Astrocyte of the cerebellum (primary cell): ENCODE measurements at regions not wholly inside any gene's neighbourhood (a gene's known extent, or its start where the extent isn't known, plus 50 kb on each side); places are given as distances from the start of the nearest gene placed in this dataset.
"Not testable (repeated sequence)": the region's sequence is repeated elsewhere in the genome, so short reads cannot be mapped to it uniquely, and the experiment has no call there.

ENCODE experiments used
- DNase-seq: peaks from one replicate; pipeline ENCODE4 v3.0.0-alpha.2; 2011; ENCODE audit warnings: low read depth
- H3K4me3 ChIP-seq: 2 replicates; pipeline ENCODE4 v1.5.1; 2011; ENCODE audit warnings: mild to moderate bottlenecking, low read depth, low read length, moderate library complexity
- CTCF ChIP-seq: IDR thresholded peaks from 2 replicates; pipeline ENCODE4 v1.5.1; 2012; ENCODE audit warnings: low read length, low read depth, moderate library complexity, mild to moderate bottlenecking; ENCODE audit errors: missing control alignments
- in situ Hi-C: cut with HindIII; loops from 2 replicates; pipeline ENCODE4 v1.10.0; 2017; ENCODE audit warnings: low sequenced_read_pairs

- H3K4me3 ChIP-seq, result no peak overlapping the region
- no peak for DNase-seq
- in situ Hi-C loops, result no loop called here
- TF ChIP-seq CTCF, result no peak
Measured at GRCh38 chrX:87140800-87141483, 376.7 kb upstream of the KLHL4 start.

GRCh38 chrX:87160435-87161010 is 357.1 kb upstream of the KLHL4 start:
- H3K4me3 ChIP-seq, result no peak overlapping the region
- in situ Hi-C loops, result no loop called here
- no peak for TF ChIP-seq CTCF
- DNase-seq, result no peak

GRCh38 chrX:87167841-87168240 is 349.8 kb upstream of the KLHL4 start:
- no peak for DNase-seq
- TF ChIP-seq CTCF, result no peak
- H3K4me3 ChIP-seq, result no peak overlapping the region
- in situ Hi-C loops, result no loop called here

- in situ Hi-C loops, H3K4me3 ChIP-seq, DNase-seq: not testable (repeated sequence)
Measured at GRCh38 chrX:87178009-87178408, 339.6 kb upstream of the KLHL4 start.
